Activated T-helper 17 cell treated with anti-CD3 and anti-CD28 coated beads, Interleukin-2, amount 50 U/mL, for 72 hours (primary cell): ENCODE measurements at regions not wholly inside any gene's neighbourhood (a gene's known extent, or its start where the extent isn't known, plus 50 kb on each side); places are given as distances from the start of the nearest gene placed in this dataset.
"Not testable (repeated sequence)": the region's sequence is repeated elsewhere in the genome, so short reads cannot be mapped to it uniquely, and the experiment has no call there.

Experiments
- ATAC-seq: fragments of 150-1000 bp; cut with Tn5 transposase; replicated peaks from 2 replicates; pipeline ENCODE4 v1.10.0; 2021; ENCODE audit warnings: mild to moderate bottlenecking, moderate library complexity
- H3K27ac Mint-ChIP-seq: one replicate; pipeline ENCODE4 v1.8.0; 2022; ENCODE audit warnings: mixed read lengths
- H3K27me3 Mint-ChIP-seq: one replicate; pipeline ENCODE4 v1.8.0; 2022; ENCODE audit warnings: mixed read lengths
- H3K36me3 Mint-ChIP-seq: one replicate; pipeline ENCODE4 v1.8.0; 2022; ENCODE audit warnings: low read depth, mild to moderate bottlenecking, mixed read lengths
- H3K4me1 Mint-ChIP-seq: one replicate; pipeline ENCODE4 v1.8.0; 2022; ENCODE audit warnings: mixed read lengths
- H3K4me3 Mint-ChIP-seq: one replicate; pipeline ENCODE4 v1.8.0; 2022; ENCODE audit warnings: mild to moderate bottlenecking, mixed read lengths
- H3K9me3 Mint-ChIP-seq: one replicate; pipeline ENCODE4 v1.8.0; 2022; ENCODE audit warnings: mixed read lengths

DNA sequence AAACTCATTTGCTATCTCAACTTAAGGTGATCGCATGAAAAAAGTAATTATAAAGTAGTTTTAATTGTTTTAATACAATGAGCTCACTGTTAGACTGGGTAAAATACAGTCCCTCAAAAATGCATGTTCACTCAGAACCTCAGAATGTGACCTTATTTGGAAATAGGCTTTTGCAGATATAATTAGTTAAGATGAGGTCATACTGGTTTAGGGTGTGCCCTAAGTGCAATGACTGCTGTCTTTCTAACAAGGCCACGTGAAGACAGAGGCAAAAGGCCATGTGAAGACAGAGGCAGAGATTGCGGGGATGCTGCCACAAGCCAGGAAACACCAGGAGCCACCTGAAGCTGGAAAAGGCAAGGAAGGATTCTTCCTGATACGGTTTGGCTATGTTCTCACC lies 262.1 kb downstream of the NKX6-1 start:
- H3K4me3 Mint-ChIP-seq: no peak overlapping the region
- no peak for ATAC-seq
- no peaks in the 10 kb centered on the region for H3K4me1 Mint-ChIP-seq
- H3K27ac Mint-ChIP-seq: no peak overlapping the region
- peaks cover under 1% of the 10 kb centered on the region for H3K9me3 Mint-ChIP-seq
- H3K27me3 Mint-ChIP-seq: peaks cover 6% of the 10 kb centered on the region
- no peaks in the 10 kb centered on the region for H3K36me3 Mint-ChIP-seq

DNA sequence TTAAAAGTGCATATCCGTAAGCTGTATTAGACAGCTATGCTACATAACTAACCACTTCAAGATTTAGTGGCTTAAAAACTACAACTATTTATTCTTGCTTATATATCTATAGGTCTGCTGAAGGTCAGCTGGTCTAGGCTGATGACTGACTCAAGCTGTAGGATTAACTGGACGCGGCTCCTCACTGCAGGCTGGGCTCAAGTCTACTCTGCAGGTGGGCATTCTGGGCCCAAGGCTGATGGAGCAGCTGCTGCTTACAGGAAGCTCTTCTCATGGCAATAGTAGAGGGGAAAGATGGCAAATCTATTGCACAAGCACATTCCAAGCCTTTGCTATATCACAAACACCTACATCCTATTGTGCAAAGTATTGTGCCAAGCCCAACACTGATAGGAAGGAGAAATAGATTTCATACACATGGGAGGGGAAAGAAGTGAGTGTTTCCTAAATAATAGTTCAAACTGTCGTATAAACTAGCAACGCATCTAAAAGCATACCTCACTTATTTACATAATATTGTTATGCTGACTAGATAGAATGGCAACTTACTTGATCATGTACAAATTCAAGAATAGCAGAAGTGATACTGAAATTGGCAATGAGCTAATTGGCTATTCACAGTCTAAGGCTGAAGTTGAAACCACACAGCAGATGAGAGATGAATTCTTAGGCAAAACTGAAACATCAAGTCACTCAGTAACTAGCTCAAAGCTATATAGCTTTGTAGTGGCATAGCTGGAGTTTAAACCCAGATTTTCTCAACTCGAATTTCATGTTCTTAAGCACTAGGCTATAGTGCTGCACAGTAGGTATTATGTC lies 263.8 kb downstream of the NKX6-1 start:
- ATAC-seq: no peak
- Mint-ChIP-seq H3K27me3 (peaks cover 5% of the 10 kb centered on the region), H3K4me3 (no peak overlapping the region), H3K4me1 (no peaks in the 10 kb centered on the region), H3K27ac (no peak overlapping the region), H3K9me3 (peaks cover 5% of the 10 kb centered on the region), H3K36me3 (no peaks in the 10 kb centered on the region)

DNA sequence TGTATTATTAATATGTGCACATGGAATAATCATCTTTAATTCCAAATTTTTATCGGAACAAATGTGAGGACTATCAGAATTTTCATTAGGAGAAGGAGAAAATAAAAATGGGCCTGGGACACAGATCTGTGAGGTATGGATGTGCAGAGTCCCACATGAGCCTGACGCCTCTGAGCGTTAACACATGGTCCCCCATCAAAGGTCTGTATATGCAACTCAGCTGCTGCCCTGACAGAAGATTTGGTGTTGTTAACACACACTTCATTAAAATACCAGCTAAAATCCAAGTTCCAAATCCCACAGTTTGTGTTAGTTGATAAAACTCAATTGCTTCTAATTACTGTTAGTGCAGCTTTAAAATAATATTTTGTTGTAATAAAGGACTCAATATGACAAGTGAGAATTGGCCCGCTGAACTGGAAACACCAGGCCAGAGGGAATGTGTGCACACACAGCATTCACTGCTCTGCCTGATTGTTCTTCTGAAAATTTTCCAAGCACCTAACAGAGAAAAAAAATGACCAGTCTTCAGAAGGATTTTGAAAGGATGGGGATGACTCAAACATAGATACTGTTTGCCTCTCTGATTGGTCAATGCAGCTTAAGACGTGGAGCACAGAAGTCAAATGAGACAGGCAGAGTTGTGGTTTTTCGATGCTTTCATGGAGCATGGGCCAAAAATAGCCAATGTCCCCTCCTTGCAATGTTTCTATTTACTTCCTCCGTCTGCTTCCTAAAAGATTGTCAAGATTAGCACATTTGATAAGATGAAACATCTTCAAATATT lies 266.6 kb downstream of the NKX6-1 start:
- Mint-ChIP-seq H3K27me3 (peaks cover 5% of the 10 kb centered on the region), H3K36me3 (no peaks in the 10 kb centered on the region), H3K4me1 (no peaks in the 10 kb centered on the region), H3K9me3 (peaks cover 5% of the 10 kb centered on the region), H3K4me3 (no peak overlapping the region), H3K27ac (no peak overlapping the region)
- no peak for ATAC-seq

DNA sequence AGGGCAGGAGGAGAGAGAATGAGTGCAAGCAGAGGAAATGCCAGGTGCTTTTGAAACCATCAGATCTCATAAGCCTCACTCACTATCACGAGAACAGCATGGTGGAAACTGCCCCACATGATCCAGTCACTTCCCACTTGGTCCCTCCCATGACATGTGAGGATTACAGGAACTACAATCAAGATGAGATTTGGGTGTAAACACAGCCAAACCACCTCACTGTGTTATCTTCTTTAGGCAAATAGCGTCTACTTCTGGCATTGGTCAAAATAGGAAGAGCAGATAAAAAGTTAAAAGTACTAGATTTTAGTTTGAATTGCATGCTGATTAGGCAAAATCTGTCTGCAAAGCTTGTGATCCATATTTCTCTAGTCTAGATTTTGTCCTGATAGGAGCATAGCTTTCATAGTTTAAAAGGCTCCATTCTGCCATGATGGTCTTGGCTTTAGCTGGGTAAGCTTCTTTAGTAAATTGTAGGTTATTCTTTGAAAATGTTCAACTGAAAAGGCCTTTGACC lies 267.5 kb downstream of the NKX6-1 start:
- H3K27ac Mint-ChIP-seq: no peak overlapping the region

DNA sequence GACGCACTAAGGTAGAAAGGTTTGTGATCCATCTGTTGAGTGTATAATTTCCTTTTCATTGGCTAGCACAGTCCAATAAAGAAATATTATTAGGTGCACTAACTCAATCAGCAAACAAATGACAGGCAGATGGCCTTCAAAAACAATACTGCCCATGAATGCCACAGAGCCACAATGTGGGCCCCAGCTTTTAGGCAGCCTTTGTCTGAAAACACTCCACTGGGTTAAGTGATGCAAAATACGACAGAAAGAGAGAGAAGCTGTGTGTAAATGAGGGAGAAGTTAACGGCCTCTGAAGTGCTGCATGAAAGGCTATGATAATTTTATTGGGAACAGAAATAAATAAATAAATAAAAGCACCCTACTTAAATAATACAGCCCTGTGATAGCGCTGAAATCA lies 274.6 kb downstream of the NKX6-1 start:
- Mint-ChIP-seq H3K4me1 (no peaks in the 10 kb centered on the region), H3K36me3 (no peaks in the 10 kb centered on the region), H3K27me3 (peaks cover 4% of the 10 kb centered on the region), H3K27ac (no peak overlapping the region), H3K4me3 (no peak overlapping the region), H3K9me3 (peaks cover 7% of the 10 kb centered on the region)
- no peak for ATAC-seq

More for the DNA sequence above, 267.5 kb downstream of the NKX6-1 start:
- no peak for ATAC-seq
- no peak overlapping the region for H3K4me3 Mint-ChIP-seq
- no peaks in the 10 kb centered on the region for H3K4me1 Mint-ChIP-seq
- peaks cover 9% of the 10 kb centered on the region for H3K27me3 Mint-ChIP-seq
- H3K36me3 Mint-ChIP-seq: no peaks in the 10 kb centered on the region
- peaks cover 9% of the 10 kb centered on the region for H3K9me3 Mint-ChIP-seq

DNA sequence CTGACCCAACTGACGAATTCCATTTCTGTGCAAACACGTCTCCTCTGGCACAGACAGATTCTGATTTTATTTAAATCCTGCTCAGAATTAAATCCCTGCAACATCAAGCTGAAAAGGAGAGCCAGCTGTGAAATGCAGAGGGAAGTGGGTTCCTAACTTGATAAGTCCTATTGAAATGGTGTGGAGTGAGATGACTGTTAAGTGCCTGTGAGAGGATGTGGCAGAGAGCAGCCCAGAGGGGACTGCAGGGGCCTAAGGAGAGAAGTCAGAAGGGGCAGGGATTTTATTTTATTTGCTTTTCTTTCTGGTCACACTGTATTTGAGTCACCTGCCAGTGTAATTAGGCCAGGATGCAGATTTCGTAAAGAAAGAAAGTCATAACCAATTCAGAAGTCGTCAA lies 277.4 kb downstream of the NKX6-1 start:
- Mint-ChIP-seq H3K4me3 (no peak overlapping the region), H3K36me3 (no peaks in the 10 kb centered on the region), H3K27ac (no peak overlapping the region), H3K9me3 (peaks cover 3% of the 10 kb centered on the region), H3K27me3 (no peaks in the 10 kb centered on the region), H3K4me1 (no peaks in the 10 kb centered on the region)
- no peak for ATAC-seq

DNA sequence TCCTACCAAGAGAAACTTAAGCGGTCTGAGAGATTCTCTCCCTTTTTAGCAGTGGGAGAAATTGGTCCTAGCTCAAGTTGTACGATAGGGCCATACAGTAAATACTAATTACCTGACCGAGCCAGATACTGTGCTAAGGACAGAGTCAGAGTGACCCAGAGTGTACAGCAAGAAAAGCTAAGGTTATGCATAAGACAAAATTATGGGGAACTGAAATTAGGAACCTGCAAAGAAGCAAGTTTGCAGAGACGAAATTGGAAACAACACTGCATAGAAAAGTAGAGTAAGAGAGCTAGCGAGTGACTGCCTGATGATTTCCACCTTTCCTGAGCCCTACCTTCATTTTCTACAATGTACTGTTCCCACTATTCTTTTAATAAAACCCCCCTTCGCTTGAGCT lies 278.1 kb downstream of the NKX6-1 start:
- Mint-ChIP-seq H3K27me3 (no peaks in the 10 kb centered on the region), H3K4me3 (no peak overlapping the region), H3K4me1 (no peaks in the 10 kb centered on the region), H3K36me3 (no peaks in the 10 kb centered on the region), H3K27ac (no peak overlapping the region), H3K9me3 (peaks cover 3% of the 10 kb centered on the region)
- ATAC-seq: no peak

DNA sequence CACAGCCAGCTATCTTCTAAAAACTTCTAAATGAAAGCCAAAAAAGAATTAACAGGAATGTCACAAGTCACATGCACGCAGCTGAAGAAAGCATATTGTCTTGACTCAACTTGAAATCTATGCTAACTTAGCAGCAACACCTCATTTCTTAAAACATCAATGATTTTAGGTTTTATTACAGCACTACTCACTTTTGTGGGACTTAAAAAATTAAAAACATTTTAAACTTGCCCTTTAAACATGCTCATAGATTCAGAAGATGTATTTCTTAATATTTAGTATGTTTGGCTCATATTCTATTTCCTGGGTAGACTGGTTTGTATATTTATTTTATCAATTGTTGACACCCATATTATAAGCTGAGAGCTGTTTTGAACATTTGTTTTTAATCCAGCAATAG lies 279.4 kb downstream of the NKX6-1 start:
- ATAC-seq: no peak
- no peak overlapping the region for H3K4me3 Mint-ChIP-seq
- no peaks in the 10 kb centered on the region for H3K27me3 Mint-ChIP-seq
- no peaks in the 10 kb centered on the region for H3K4me1 Mint-ChIP-seq
- H3K27ac Mint-ChIP-seq: no peak overlapping the region
- H3K36me3 Mint-ChIP-seq: no peaks in the 10 kb centered on the region
- H3K9me3 Mint-ChIP-seq: peaks cover 3% of the 10 kb centered on the region

DNA sequence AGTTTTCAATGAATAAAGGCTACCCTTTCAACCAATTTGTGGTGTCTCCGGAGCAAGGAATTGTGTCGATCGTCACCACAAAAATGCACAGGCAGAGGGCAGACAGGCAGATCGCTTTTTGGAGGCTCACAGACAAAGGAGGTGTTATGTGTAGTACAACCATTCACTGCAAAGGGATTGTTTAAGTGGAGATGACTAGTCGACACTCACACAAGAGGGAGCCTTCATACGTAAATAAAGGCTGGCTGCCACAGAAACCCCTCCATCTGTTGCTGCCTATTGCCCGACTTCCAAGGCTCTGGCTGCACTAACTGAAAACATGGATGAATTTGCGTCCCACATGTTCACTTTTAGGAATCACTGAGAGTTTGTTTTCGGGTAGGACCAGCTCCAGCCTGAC lies 281.1 kb downstream of the NKX6-1 start:
- no peak for ATAC-seq
- Mint-ChIP-seq H3K4me1 (no peaks in the 10 kb centered on the region), H3K9me3 (peaks cover 3% of the 10 kb centered on the region), H3K4me3 (no peak overlapping the region), H3K27me3 (no peaks in the 10 kb centered on the region), H3K27ac (no peak overlapping the region), H3K36me3 (no peaks in the 10 kb centered on the region)

DNA sequence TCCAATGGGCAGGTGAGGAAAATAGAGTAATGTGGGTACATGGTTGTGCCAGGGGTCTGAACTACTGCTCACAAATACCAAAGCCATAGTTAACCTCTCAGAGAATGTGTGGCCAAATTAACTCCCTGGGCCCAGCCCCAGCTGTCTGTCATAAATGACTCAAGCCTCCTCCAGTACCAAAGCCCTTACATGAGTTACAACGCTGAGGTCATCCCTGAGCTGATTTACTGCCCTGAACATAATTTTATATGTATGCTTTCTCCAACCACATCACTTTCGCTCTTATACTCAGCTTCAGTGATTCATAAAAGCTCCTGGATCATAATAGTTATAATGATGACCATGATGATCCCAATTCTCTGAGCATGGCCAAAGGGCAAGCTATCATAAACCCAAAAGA lies 283.9 kb downstream of the NKX6-1 start:
- H3K27me3 Mint-ChIP-seq: no peaks in the 10 kb centered on the region

DNA sequence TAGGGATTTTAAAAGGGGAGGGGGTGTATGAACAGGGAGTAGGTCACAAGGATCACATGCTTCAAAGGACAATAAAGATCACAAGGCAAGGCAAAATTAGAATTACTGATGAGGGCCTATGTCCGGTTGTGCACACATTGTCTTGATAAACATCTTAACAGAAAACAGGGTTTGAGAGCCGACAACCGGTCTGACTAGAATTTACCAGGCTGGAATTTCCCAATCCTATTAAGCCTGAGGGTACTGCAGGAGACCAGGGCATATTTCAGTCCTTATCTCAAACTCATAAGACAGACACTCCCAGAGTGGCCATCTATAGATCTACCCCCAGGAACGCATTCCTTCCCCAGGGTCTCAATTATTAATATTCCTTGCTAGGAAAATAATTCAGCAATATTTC lies 292.9 kb downstream of the NKX6-1 start:
- H3K27ac Mint-ChIP-seq, H3K27me3 Mint-ChIP-seq, ATAC-seq, H3K36me3 Mint-ChIP-seq, H3K4me3 Mint-ChIP-seq, H3K9me3 Mint-ChIP-seq, H3K4me1 Mint-ChIP-seq: not testable (repeated sequence)

More for the DNA sequence above, 283.9 kb downstream of the NKX6-1 start:
- ATAC-seq: no peak
- no peaks in the 10 kb centered on the region for H3K9me3 Mint-ChIP-seq
- no peak overlapping the region for H3K27ac Mint-ChIP-seq
- no peaks in the 10 kb centered on the region for H3K4me1 Mint-ChIP-seq
- H3K4me3 Mint-ChIP-seq: no peak overlapping the region
- no peaks in the 10 kb centered on the region for H3K36me3 Mint-ChIP-seq

DNA sequence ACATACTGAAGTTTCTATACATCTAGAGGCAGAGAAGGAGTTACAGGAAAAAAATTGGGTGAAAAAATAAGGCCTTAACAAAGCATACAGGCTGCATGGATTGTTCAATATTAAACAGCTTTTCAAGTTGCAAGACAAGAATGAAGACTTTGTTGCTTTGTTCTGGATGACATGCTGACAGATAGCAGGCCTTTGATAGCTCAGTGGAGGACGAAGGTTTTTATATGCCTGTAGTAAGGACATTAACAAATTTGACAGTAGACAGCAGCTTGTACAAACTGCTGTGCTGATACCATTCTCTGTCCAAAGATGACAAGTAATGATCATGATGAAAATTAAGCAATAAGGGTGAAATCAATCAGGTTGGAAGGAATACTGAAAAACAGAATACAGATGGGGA lies 309.9 kb downstream of the NKX6-1 start:
- Mint-ChIP-seq H3K27ac (no peak overlapping the region), H3K4me1 (no peaks in the 10 kb centered on the region), H3K36me3 (no peaks in the 10 kb centered on the region), H3K27me3 (peaks cover 4% of the 10 kb centered on the region), H3K4me3 (no peak overlapping the region), H3K9me3 (peaks cover 3% of the 10 kb centered on the region)
- ATAC-seq: no peak

DNA sequence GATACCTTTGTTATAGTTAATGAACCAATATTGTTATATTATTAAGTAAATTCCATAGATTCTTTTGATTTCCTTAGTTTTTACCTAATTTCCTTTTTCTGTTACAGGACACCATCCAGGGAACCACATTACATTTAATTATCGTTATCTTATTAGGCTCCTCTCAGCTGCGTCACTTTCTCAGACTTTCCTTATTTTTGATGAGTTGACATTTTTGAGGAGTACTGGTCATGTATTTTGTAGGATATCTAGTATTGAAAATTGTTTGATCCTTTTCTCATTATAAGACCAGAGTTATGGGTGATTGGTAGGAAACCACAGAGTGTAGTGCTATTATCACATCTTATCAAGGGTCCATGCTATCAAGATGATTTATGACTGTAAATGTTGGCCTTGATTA lies 319.7 kb downstream of the NKX6-1 start:
- no peaks in the 10 kb centered on the region for H3K36me3 Mint-ChIP-seq
- H3K4me3 Mint-ChIP-seq: no peak overlapping the region
- H3K27me3 Mint-ChIP-seq: no peaks in the 10 kb centered on the region
- no peak for ATAC-seq
- no peaks in the 10 kb centered on the region for H3K4me1 Mint-ChIP-seq
- peaks cover 4% of the 10 kb centered on the region for H3K9me3 Mint-ChIP-seq
- no peak overlapping the region for H3K27ac Mint-ChIP-seq

DNA sequence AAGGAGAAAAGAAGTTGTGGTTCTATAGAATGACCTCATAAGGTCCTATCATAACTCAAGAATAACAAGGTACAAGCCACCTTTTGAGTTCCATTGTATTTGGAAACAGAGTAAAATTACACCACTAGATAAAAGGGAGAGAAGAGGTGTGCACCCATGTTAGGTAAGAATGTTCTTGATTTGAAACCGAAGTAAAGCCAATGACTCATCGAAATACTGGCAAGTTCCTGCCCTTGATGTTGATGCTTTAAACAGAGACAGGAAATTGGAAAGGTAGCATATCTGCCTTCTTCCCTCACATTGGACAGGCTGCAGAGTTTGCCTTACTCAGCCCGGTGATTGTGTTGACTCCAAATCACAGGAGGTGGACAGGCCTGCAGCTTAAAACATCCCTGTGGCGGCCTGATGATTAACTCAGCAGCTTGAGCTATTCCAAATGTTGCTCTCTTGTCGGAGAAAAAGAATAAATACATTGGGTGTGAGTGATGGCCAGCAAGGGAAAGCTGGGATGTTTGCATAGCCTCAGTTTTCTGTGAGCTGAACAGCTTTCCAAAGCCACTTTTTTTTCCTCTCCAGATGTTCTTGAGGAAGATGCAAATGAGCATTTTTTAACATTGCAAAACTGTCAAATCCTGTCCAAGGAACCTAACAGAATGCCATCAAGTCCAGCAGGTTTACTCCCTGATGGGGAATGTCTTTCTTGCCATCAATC lies 321.1 kb downstream of the NKX6-1 start:
- no peak overlapping the region for H3K4me3 Mint-ChIP-seq
- no peaks in the 10 kb centered on the region for H3K27me3 Mint-ChIP-seq
- no peaks in the 10 kb centered on the region for H3K36me3 Mint-ChIP-seq
- H3K4me1 Mint-ChIP-seq: no peaks in the 10 kb centered on the region
- ATAC-seq: no peak
- H3K9me3 Mint-ChIP-seq: peaks cover 4% of the 10 kb centered on the region
- H3K27ac Mint-ChIP-seq: no peak overlapping the region
